ENCODE measurements at regions not wholly inside any gene's neighbourhood (a gene's known extent, or its start where the extent isn't known, plus 50 kb on each side); places are given as distances from the start of the nearest gene placed in this dataset.

DNA sequence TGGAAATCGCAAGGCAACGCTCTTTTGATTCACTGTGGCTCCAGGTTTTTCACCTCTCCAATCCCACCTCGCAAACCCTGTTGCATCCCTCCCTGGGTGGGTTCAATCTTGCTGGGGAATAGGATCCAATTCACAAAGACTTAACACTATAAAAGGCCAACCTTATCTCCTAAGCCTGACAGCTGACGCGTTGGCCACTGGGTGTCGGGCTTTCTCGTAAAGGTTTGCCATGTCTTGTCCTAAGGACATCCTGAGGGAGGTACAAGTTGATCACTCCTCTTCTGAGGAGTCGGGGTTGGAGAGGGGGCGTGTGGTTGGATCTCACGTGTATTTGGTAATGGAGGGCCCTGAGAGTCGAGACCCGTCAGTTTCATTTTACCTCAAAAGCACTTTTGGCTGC lies 112.6 kb upstream of the FZD10 start:
- DNase-seq (ENCODE audit: low read depth, low spot score), result no peak
- TF ChIP-seq, protein P1, sequence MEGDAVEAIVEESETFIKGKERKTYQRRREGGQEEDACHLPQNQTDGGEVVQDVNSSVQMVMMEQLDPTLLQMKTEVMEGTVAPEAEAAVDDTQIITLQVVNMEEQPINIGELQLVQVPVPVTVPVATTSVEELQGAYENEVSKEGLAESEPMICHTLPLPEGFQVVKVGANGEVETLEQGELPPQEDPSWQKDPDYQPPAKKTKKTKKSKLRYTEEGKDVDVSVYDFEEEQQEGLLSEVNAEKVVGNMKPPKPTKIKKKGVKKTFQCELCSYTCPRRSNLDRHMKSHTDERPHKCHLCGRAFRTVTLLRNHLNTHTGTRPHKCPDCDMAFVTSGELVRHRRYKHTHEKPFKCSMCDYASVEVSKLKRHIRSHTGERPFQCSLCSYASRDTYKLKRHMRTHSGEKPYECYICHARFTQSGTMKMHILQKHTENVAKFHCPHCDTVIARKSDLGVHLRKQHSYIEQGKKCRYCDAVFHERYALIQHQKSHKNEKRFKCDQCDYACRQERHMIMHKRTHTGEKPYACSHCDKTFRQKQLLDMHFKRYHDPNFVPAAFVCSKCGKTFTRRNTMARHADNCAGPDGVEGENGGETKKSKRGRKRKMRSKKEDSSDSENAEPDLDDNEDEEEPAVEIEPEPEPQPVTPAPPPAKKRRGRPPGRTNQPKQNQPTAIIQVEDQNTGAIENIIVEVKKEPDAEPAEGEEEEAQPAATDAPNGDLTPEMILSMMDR (IDR thresholded peaks at IDR 0.05; ENCODE audit: low read depth, low read length), result no peak
- in situ Hi-C loops (cut with HindIII; ENCODE audit: low sequenced_read_pairs), result no loop called here
- no peak overlapping the region for H3K4me3 ChIP-seq (ENCODE audit: low read depth, low read length)

DNA sequence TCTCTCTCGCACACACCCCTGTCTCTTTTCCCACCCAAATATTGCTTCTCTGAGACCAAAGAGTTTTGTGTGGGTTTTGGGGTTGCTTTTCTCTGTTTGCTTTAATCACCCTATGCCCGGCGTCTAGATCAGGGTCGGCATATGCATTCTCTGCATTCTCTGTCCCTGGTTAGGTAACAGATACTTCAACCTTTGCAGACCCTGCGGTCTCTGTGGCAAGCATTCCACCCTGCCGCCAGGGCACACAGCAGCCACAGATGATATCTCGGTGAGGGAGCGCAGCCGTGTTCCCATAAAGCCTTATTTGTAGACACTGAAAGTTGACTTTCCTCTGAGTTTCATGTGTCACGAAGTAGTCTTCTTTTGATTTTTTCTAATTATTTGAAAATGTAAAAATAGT lies 110.4 kb upstream of the FZD10 start:
- no peak overlapping the region for H3K4me3 ChIP-seq (ENCODE audit: low read depth, low read length)
- in situ Hi-C loops (cut with HindIII; ENCODE audit: low sequenced_read_pairs), result no loop called here
- TF ChIP-seq, protein P1 (IDR thresholded peaks at IDR 0.05; ENCODE audit: low read depth, low read length), result no peak
- DNase-seq (ENCODE audit: low read depth, low spot score), result no peak

DNA sequence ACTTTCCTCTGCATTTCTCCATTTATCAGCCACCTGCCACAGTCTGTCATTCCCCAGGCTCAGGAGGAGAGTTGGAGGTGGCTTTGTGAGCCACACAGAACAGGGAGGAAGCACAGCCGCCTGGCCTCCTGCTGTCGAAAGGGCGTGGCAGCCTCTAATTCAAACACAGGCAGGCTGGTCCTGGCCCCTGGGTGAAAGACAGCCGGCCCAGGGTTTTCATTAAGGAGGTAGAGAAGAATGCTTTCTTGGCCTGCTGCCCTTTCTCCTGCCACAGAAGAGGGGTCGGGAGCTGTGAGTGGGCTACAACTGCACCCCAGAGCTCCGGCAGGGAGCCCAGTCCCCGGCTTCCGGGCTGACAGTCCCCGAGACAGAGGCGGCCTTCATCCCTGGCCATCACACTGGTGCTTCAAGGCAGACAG lies 108.6 kb upstream of the FZD10 start:
- in situ Hi-C loops (cut with HindIII; ENCODE audit: low sequenced_read_pairs), result no loop called here
- no peak for DNase-seq (ENCODE audit: low read depth, low spot score)
- TF ChIP-seq, protein P1 (IDR thresholded peaks at IDR 0.05; ENCODE audit: low read depth, low read length), result no peak
- H3K4me3 ChIP-seq (ENCODE audit: low read depth, low read length), result no peak overlapping the region

DNA sequence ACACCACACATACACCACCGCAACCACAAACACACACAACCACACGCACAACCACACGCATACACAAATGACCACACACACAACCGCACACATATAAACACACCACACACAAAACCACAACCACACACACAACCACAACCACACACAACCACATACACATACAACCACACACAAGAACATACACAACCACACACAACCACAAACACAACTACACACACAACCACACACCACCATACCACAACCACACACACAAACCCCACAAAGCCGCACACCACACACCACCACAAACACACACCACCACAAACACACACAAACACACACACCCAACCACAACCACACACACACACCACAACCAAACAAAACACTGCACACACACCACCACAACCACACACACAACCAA lies 107.5 kb upstream of the FZD10 start:
- H3K4me3 ChIP-seq (ENCODE audit: low read depth, low read length), result no peak overlapping the region
- in situ Hi-C loops (cut with HindIII; ENCODE audit: low sequenced_read_pairs), result no loop called here
- TF ChIP-seq, protein P1 (IDR thresholded peaks at IDR 0.05; ENCODE audit: low read depth, low read length), result no peak
- no peak for DNase-seq (ENCODE audit: low read depth, low spot score)

DNA sequence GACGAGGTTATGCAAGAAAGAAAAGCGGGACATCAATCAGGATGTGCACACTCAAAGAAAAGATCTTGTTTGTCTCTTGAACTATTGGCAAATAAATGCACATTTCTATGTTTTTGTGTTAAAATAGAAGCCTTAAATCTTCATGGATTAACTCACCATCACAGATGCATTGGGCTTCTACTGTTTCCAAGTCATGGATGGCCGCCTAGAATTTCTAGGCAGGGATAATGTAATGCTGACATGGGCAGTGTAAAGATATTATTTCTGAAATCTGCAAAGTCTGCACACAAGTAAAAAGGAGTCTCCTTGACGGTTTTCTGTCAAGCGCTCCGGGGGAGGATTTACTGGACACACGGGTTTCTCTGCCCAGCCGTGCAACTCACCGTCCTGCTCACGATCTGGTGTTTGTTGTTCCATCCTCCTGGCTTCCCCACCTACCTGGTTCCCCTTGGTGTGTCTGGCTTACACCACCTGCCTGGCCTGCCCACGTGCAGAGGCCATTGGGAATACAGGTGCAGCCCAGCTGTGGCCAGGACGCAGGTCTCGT lies 103.3 kb upstream of the FZD10 start:
- no peak for DNase-seq (ENCODE audit: low read depth, low spot score)
- TF ChIP-seq, protein P1 (IDR thresholded peaks at IDR 0.05; ENCODE audit: low read depth, low read length), result no peak
- in situ Hi-C loops (cut with HindIII; ENCODE audit: low sequenced_read_pairs), result no loop called here
- H3K4me3 ChIP-seq (ENCODE audit: low read depth, low read length), result no peak overlapping the region

DNA sequence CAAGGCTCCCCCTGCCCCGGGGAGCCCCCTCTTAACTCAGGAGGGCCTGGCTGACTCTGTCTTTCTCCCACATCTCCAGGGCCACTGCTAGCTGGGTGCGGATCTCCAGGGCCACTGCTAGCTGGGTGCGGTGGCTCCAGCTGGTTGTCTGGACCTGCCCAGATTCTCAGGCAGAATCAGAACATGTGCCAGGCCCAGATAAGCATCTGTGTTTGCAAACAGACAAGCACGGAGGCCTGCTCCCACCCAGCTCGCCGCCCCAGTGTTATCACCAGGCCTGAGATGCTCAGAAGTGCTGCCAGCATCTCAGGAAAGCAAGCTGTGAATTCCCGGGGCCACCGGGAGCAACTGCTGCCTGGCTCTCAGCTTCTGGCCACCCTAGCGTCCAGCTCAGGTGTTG lies 98.4 kb upstream of the FZD10 start:
- TF ChIP-seq, protein P1 (IDR thresholded peaks at IDR 0.05; ENCODE audit: low read depth, low read length), result no peak
- H3K4me3 ChIP-seq (ENCODE audit: low read depth, low read length), result no peak overlapping the region
- no peak for DNase-seq (ENCODE audit: low read depth, low spot score)
- in situ Hi-C loops (cut with HindIII; ENCODE audit: low sequenced_read_pairs), result no loop called here

DNA sequence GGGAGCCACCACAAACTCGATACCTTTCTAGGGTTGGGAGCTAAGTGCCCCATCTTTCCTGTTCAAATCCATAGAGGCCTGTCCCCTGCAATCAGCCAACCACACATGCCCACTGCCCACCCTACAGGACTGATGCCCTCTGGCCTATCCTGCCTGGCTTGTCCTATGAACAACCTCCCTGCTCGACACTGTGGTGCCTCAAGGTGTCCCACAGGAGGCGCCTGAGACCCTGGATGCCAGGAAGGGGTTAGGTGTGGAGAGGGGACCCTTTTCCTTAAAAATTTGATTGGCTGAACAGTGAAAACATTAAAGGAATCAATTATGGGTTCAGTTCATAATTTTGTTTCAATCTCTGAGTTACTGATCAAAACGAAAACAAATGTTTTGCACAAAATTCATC lies 97.3 kb upstream of the FZD10 start:
- no peak overlapping the region for H3K4me3 ChIP-seq (ENCODE audit: low read depth, low read length)
- in situ Hi-C loops (cut with HindIII; ENCODE audit: low sequenced_read_pairs), result no loop called here
- no peak for DNase-seq (ENCODE audit: low read depth, low spot score)
- TF ChIP-seq, protein P1 (IDR thresholded peaks at IDR 0.05; ENCODE audit: low read depth, low read length), result no peak
